ENCODE measurements at regions not wholly inside any gene's neighbourhood (a gene's known extent, or its start where the extent isn't known, plus 50 kb on each side); places are given as distances from the start of the nearest gene placed in this dataset.

DNA sequence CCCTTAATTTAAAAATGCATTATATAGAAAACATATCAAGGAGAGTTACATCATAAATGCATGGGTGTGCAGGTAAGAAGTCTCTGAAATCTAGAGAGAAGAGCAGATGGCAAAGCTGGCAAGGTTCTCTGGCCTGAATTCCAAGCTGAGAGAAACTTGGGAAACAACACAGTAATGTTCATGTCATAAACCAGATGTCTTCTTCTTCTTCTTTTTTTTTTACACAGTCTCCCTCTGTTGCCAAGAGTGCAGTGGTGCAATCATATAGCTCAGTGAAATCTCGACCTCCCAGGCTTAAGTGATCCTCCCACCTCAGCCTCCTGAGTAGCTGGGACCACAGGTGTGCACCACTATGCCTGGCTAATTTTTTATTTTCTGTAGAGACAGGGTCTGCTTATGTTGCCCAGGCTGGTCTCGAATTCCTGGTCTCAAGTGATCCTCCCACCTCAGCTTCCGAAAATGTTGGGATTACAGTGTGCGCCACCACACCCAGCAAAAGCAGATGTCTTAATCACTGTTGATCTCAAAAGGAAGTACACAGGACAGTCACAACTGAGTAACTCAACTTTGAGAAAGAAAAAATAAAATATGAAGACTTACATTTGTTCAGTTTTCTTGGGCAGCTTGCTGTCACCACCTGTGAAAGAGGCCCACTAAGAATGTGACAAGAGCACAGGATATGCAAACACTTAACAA is 77.3 kb downstream of the DNAAF9 start:
- TF ChIP-seq, protein P1, sequence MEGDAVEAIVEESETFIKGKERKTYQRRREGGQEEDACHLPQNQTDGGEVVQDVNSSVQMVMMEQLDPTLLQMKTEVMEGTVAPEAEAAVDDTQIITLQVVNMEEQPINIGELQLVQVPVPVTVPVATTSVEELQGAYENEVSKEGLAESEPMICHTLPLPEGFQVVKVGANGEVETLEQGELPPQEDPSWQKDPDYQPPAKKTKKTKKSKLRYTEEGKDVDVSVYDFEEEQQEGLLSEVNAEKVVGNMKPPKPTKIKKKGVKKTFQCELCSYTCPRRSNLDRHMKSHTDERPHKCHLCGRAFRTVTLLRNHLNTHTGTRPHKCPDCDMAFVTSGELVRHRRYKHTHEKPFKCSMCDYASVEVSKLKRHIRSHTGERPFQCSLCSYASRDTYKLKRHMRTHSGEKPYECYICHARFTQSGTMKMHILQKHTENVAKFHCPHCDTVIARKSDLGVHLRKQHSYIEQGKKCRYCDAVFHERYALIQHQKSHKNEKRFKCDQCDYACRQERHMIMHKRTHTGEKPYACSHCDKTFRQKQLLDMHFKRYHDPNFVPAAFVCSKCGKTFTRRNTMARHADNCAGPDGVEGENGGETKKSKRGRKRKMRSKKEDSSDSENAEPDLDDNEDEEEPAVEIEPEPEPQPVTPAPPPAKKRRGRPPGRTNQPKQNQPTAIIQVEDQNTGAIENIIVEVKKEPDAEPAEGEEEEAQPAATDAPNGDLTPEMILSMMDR (IDR thresholded peaks at IDR 0.05), result no peak
- TF ChIP-seq POLR2AphosphoS5 (IDR thresholded peaks at IDR 0.05), result no peak

Data from breast epithelium (tissue), 3 donors.